DMS53 treated with DMSO at 0.1 percent for 48 hours (cell line): ENCODE measurements at regions not wholly inside any gene's neighbourhood (a gene's known extent, or its start where the extent isn't known, plus 50 kb on each side); places are given as distances from the start of the nearest gene placed in this dataset.
"Not testable (repeated sequence)": the region's sequence is repeated elsewhere in the genome, so short reads cannot be mapped to it uniquely, and the experiment has no call there.

Experiments
- DNase-seq: peaks from one replicate; lab custom pipeline; 2025; ENCODE audit not compliant: unreplicated experiment; lab: John Stamatoyannopoulos, UW

DNA sequence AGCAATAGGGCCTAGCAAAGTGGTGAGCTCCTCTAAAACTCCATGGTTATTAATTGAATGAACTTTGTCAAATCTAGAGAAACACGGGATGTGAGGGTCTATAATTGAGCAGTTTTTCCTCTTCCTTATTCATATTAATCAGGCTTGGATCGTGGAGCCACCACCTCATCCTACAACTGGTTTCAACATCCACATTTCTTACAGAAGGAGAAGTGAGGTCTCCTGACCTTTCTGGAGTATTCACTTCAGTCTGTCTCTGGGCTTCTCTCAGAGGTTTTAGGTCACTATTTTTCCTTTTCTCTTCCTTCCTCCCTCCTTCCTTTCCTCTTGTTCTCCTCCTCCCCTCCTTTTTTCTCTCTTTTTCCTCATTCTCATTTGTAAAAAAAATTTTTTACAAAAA, 177.3 kb upstream of the ACTBL2 start:
- DNase-seq: no peak

DNA sequence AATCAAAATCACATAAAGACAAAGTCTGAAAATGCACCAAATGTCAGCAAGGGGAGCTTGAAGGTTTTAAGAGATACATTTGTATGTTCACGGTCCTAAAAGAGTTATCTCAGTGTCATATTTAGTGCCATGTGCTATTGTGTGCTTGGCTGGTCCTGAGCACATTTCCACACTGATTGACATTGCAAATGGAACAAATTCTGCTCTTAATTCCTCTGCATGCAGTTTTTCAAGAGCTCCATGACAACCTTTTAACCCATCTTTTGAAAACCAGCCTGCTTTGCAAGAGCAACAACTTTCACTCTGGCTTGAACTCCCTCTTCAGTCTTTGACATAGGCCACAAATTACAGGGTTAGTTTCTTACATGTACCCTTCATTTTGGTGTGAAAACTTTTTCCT, 175.4 kb upstream of the ACTBL2 start:
- DNase-seq: no peak

DNA sequence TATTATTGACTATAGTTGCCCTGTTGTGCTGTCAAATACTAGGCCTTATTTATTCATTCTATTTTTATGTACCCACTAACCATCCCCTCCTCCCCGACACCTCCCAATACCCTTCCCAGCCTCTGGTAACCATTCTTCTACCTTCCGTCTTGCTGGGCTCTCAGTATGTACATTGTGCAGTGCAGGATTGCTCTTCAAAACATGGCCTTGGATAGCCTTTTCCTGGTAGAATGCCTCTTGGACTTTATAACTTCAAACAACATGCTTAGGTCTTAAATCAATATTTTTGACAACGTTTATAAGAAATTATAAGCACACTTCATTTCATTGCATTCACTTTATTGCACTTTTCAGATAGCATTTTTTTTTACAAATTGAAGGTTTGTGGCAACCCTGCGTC, 172.6 kb upstream of the ACTBL2 start:
- no peak for DNase-seq

DNA sequence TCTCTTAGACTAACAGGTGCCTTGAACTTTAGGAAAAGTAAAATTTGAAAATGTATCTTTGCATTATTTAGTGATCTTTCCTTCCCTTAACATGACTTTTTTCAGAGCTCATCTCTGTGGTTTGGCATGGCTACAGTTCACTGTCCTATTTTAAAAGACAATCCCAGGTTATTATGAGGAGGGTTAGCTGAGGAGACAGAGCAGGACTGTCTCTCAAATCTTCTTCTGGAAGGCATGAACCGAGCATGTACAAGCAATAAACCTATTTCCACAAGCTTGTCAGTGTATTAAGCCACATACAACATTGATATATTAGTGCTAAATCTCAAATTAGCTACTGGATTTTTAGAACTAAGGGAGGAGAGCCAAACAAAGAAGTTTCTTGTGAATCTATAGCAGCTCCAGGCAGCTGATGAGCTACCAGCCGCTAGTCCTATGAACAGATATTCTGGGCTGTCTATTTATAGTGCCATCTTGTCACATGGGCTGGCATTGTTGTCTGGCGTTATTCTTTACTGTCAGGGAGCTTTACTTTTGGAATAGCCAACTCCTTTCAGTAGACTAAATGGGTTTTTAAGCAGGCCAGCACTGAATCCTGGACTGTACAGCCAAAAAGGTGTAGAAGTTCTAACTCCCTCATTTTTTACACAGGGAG, 171.2 kb upstream of the ACTBL2 start:
- no peak for DNase-seq

DNA sequence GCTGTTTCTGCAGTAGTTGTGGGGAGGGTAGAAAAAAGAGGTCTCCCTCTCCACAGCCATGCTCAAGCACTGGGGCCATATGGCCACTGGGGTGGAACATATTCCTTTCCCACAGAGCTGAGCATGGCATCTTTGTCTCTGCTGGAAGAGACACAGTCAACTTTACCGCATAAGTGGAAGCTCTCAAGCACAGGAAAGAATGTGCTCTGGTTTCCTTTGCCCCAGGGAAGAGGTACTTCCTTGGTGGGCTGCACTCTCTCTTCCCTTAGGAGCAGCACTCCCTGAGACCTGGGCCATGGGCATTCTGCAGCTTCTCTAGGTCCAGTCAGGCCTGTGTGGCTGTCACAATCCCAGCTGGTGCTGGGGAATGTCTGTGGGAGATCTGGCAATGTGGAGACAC, 168.5 kb upstream of the ACTBL2 start:
- no peak for DNase-seq

DNA sequence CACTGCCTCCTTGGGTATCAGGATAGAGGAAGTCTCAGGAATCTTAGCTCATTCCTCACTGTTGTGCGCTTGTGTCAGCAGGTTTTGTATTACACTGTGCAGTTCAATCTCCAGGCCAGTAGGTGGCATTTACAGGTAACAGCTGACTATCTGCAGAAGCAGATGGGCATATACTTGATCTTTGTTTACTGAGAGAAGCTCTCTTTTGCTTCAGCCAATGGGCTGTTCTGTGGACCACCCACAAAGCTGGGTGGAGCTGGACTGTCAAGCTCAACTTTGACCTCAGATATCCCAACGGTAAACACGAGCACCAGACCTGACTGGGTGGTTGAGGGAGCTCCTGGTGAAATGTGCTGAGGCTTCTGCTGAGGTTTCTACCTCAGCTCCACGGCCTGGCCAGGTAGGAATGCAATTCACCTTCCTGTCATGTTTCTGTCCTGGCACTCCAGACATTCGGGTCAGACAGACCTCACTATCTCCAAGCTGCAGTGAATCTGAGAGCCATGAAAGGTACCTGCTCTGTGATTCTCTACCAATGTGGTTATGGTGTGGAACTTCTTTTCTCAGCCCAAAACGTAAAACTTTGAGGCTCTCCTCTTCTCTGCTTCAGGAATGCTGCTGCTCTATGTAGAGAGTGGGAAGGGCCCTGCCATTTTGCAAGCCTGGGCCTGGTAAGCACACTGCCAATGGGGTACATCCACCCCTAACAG, 167.9 kb upstream of the ACTBL2 start:
- peak; percentile 82 for DNase-seq

DNA sequence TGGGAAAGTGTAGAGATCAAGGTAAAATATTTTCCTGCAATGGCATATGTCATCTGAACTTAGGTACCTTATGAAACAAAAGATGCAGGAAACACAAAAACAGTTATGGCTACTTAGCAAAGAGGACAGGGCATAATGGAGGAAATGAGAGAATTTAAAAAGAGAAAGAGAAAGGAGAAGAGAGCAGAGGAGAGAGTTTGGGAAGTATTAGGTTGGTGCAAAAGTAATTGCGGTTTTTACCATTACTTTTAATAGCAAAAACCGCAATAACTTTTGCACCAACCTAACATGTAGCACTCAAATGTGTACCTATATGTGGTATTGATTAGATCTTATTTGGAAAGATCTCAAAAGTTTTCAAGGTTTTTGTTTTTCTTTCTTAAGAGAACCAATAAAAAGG, 160.1 kb upstream of the ACTBL2 start:
- DNase-seq: no peak

DNA sequence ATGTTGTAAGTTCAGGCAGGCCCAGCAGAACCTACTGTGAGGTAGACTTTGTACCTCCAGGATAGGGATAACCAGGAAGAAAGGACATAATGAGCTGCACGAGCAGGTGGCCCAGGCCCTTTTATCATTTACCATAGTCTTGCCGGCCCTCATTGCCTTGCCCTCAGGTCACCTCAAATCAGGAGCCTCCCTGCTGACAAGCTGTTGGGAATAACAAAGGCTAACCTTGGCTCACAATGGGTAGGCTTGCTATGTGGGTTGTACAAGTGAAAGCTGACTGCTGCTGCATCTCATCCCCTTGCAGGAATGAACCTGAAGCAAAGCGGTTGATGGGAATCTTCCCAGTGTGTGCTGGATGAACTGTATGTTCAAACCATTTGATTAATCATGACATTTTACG, 159.5 kb upstream of the ACTBL2 start:
- no peak for DNase-seq

DNA sequence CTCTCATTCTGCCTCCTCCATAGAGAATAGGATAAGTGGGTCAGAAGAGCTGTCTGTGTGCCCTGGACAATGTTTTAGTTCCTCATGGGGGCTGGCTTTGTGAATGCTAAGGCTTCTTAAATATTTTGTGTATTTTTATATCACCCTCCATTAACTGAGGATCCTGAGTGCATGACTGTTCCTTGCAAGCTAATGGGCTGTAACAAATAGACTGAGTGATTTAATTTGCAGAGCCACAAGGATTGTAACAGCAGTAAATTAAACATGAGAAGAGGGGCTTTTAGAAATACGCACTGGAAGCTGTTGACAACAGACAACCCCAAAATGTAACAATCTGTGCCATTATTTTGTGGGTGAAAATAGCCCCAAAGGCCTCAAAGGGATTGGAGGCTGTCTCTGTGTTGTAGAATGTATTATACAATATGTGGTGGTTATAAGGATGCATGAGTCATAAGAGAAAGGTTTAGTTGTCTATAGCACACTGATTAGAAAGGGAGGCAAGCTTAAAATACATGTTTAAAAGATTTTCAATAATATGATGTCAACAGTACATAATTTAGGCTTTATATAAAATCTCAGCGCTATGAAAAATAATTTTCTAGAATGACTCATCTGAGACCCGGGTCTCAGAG, 152.7 kb upstream of the ACTBL2 start:
- DNase-seq: no peak

DNA sequence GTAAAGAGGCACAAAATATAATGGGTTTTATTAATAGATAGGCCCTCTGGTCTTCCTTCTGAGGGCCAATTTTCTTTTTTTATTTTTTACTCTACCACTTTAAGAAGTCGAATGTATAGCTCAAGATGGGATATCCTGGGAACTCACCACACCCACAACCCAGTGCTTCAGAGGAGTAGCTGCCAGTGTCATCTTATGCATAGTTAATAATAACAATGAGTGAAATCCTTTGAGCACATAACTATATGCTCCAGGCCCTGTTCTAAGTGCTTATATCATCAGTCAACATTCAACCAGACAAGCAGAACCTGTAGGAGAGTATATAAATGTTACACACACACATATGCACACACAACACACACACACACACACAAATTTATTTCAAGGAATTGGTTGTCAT, 150.3 kb upstream of the ACTBL2 start:
- no peak for DNase-seq

DNA sequence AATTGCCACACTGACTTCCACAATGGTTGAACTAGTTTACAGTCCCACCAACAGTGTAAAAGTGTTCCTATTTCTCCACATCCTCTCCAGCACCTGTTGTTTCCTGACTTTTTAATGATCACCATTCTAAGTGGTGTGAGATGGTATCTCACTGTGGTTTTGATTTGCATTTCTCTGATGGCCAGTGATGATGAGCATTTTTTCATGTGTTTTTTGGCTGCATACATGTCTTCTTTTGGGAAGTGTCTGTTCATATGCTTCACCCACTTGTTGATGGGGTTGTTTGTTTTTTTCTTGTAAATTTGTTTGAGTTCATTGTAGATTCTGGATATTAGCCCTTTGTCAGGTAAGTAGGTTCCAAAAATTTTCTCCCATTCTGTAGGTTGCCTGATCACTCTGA, 148.5 kb upstream of the ACTBL2 start:
- not testable (repeated sequence) for DNase-seq

DNA sequence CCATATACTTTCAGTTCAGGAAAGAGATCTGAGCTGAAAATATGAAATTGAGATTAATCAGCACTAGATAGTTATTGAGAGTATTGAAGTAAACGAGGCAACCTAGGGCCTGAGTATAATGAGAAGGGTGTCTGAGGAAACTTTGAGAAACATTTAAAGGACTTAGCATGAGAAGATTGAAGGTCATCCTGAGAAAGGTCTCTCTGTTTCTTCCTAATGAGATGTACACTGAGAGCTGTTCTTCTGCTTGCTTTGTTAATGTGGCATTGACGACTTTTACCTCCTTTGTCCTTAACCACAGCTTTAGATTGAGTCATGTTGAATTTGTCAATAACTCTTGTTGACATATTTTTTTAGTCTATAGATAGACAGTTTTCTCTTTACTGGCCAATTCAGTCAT, 145.1 kb upstream of the ACTBL2 start:
- peak; percentile 1 for DNase-seq

DNA sequence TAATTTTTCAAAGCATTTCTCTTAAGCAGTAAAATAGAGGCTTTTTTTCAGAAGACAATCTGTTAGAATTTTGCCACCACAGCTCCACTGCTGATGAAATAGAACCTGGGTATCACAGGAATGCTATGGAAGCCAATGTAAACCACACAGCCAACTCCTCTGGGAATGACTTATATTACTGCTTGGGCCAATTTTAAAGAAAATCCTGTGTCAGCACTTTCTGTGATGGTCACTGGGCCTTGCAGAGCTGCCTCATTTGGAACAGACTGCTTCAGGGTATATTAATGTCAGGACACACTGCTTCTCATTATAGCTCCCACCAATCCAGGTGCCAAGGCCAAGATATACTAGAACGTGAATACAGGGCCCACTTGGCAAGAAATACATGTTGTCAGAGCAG, 144.1 kb upstream of the ACTBL2 start:
- no peak for DNase-seq

DNA sequence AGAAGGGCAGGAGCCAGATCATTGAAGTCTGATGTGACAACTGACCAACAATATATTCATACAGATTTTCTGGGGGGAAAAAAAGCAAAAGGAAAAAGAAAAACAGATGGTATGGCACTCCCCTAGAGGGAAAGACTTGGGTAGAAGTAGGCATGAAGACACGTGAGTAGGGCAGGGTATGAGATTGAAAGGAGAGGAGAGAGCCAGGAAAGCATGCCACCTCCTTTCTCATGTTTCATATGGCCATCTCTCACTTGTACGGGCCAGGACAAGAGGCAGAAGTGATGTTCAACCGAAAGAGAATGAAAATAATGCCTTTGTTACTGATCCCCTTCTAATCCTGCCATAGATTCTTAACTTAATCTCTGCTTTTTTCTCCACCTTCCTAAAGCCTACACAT, 139.0 kb upstream of the ACTBL2 start:
- DNase-seq: no peak

DNA sequence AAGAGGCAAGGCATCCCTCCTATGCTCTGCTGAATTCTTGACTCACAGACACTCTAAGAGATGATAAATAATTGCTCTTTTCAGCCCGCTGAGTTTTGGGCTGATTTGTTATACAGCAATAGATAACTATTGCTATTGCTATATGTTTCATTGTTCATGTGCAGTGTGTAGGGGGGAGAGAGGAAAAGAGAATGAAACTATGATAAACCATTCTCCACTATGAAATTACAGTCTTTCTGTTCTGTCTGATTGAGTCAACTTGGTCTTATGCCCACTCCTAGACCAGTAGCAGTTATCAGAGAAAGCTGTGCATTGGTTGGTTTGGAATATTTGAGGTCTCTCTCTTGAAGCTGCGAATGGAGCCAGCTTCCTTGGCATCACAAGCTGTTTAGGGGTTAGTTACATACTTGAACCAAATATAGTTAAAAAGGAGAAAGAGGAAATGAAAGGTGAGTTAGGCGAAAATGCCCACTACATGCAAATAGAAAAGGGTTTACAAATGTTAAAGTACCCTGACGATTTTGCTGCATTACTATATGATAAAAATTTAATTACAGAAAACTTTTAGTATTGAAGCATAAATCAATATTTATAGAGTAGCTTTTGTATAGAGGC, 136.3 kb upstream of the ACTBL2 start:
- DNase-seq: no peak

DNA sequence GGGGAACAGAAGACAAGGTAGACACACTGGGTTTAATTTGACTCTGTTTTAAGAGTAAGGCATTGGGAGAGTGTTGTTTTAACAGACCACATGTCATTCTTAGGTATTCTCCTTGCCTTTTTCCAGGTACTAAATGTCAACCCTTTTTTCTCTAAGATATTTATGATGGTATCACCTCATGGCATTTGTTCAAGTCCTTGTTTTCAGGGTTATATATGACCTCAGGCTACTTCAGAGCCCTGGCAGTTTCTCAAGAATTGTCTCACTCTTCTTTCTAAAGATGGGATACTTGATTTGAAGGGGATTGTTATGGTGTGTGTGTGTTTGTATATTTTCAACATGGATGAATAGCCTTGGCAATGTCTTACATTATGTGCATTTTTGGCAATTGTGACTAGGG, 131.1 kb upstream of the ACTBL2 start:
- DNase-seq: no peak

DNA sequence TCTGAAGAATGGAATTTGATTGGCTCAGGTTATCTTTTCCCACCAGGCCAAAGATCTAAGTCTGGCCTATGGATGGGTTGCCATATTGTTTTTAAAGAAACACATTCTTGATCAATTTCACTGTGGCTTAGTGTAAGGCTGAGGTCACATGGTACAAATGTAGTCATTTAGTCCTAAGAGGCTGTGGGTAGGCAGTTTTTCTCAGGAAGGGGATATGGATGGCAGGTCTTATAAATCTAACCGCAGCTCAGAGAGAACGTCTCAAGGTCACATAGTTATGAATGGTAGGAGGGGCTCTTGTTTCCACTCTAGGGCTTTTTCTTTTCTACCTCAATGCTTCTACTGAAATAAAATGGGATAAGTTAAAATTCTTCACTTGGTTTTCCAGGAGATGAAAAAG, 128.6 kb upstream of the ACTBL2 start:
- DNase-seq: no peak

DNA sequence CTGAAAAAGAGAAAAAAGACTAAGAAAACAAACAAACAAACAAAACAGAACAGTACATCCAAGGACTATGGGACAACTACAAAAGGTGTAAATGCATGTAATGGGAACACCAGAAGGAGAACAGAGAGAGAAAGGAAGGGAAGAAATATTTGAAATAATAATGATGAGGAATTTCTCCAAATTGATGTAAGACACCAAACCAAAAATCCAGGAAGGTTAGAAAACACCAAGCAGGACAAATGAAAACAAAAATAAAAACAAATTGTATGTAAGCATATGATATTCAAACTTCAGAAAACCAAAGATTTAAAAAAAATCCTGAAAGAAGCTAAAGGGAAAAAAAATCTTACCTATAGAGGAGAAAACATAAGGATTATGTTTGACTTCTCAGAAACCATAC, 125.9 kb upstream of the ACTBL2 start:
- no peak for DNase-seq

DNA sequence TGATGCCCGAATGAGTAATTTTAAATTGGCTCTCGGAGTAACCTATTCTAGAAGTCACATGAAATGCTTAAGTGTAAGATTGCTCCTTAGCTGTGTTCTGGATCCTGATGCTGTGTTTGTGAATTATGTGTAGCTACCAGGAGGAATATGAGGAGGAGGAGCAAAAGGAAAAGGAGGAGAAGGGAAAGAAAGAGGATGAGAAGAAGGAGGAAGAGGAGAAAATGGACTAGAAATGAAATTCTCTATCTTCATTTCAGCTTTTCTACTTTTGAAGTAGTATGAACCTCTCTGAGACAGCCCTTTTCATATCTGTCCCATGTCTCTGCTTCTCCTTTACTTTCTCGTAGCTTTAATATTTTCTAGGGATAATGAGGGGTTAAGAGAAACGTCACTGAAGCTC, 119.4 kb upstream of the ACTBL2 start:
- no peak for DNase-seq

DNA sequence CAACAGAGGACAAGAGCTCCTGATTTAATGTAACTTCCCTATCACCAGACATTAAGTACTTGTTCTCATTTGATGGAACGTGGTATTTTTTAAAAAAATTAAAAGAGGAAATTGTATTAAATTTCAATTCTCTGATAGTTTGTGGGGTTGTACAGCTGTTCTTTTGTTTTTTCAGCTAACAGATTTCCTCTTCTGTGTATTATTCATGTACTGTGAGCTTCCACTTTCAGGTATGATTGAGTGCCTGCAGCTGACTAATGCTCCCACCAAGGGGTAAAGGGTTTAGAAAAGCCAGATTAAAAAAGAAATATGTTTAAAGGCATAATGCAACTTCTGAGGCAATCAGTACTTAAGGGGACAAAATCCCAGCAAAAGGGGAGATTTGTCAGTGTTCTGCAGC, 117.7 kb upstream of the ACTBL2 start:
- DNase-seq: no peak

DNA sequence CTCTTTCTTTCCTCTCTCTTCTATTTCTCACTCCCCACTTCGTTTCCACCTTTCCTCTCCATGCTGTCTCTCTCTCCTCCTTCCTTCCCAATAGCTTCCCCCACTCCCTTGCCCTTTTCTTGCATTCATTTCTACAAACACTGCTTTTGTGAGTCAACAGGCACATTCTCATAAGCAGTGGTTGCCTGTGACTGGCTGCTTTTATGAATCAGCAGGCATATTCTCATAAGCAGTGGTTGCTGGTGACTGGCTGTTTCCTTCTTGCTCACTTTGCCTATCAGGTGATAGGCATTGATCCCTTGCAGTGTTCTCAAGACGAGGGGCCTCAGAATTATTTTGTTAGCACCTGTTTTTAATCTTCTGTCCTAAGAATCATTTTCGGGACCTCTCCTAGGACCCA, 116.1 kb upstream of the ACTBL2 start:
- DNase-seq: no peak

DNA sequence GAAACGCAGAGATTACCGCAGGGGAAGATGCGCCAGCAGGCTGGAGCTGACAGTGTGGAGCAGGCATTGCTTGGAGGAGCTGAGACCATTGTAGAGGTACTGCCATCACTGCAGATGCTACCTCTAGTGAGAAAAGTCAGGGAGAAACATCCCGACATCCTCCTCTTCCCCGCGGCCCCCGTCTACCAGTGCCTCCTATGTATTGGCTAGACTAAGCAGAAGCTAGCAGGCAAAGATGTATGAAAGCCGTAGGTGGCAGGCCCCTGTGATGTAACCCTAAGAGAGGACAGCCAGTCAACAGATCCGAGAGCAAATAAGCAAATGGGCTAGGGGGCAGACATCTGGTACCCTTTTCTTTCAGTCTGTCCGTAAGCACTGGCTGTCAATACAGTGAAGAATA, 115.5 kb upstream of the ACTBL2 start:
- DNase-seq: no peak
